HG03196 (cell line): ENCODE measurements at regions not wholly inside any gene's neighbourhood (a gene's known extent, or its start where the extent isn't known, plus 50 kb on each side); places are given as distances from the start of the nearest gene placed in this dataset.

Experiments used
- ATAC-seq: cut with Tn5 transposase; IDR thresholded peaks from one replicate; pipeline ENCODE4 v1.9.1; 2021; ENCODE audit not compliant: unreplicated experiment

- ATAC-seq: no peak
Observed at GRCh38 chr3:18648159-18648558, 223.0 kb upstream of the SATB1 start.

- ATAC-seq: no peak
Observed at GRCh38 chr3:18645619-18646018, 220.5 kb upstream of the SATB1 start.

GRCh38 chr3:18643281-18643680 is 218.1 kb upstream of the SATB1 start:
- ATAC-seq: no peak

- no peak for ATAC-seq
Observed at GRCh38 chr3:18641916-18642315, 216.8 kb upstream of the SATB1 start.

GRCh38 chr3:18635215-18635614 is 210.1 kb upstream of the SATB1 start:
- no peak for ATAC-seq

GRCh38 chr3:18634461-18634860 is 209.3 kb upstream of the SATB1 start:
- no peak for ATAC-seq

- no peak for ATAC-seq
Observed at GRCh38 chr3:18633002-18633401, 207.9 kb upstream of the SATB1 start.

- no peak for ATAC-seq
Observed at GRCh38 chr3:18630295-18630694, 205.2 kb upstream of the SATB1 start.

- no peak for ATAC-seq
Observed at GRCh38 chr3:18625085-18625484, 199.9 kb upstream of the SATB1 start.

- ATAC-seq: no peak
Observed at GRCh38 chr3:18623220-18623619, 198.1 kb upstream of the SATB1 start.

GRCh38 chr3:18618723-18619122 is 193.6 kb upstream of the SATB1 start:
- ATAC-seq: no peak

GRCh38 chr3:18611991-18612390 is 186.9 kb upstream of the SATB1 start:
- ATAC-seq: no peak

- no peak for ATAC-seq
Observed at GRCh38 chr3:18609187-18609586, 184.0 kb upstream of the SATB1 start.

- no peak for ATAC-seq
Observed at GRCh38 chr3:18597919-18598318, 172.8 kb upstream of the SATB1 start.

- no peak for ATAC-seq
Observed at GRCh38 chr3:18593231-18593630, 168.1 kb upstream of the SATB1 start.

- ATAC-seq: no peak
Observed at GRCh38 chr3:18591120-18591519, 166.0 kb upstream of the SATB1 start.

GRCh38 chr3:18586076-18586475 is 160.9 kb upstream of the SATB1 start:
- no peak for ATAC-seq

GRCh38 chr3:18585004-18585968 is 160.1 kb upstream of the SATB1 start:
- ATAC-seq: no peak

GRCh38 chr3:18580268-18580667 is 155.1 kb upstream of the SATB1 start:
- no peak for ATAC-seq

- ATAC-seq: no peak
Observed at GRCh38 chr3:18579661-18580060, 154.5 kb upstream of the SATB1 start.

GRCh38 chr3:18575573-18575972 is 150.4 kb upstream of the SATB1 start:
- ATAC-seq: no peak

- no peak for ATAC-seq
Observed at GRCh38 chr3:18572809-18573208, 147.7 kb upstream of the SATB1 start.

- no peak for ATAC-seq
Observed at GRCh38 chr3:18567293-18567692, 142.2 kb upstream of the SATB1 start.
